Testis (tissue), 2 donors: ENCODE measurements at regions not wholly inside any gene's neighbourhood (a gene's known extent, or its start where the extent isn't known, plus 50 kb on each side); places are given as distances from the start of the nearest gene placed in this dataset.
A peak's percentile ranks its signal among the peaks of the same experiment; 100 is the strongest.
"Not testable (repeated sequence)": the region's sequence is repeated elsewhere in the genome, so short reads cannot be mapped to it uniquely, and the experiment has no call there.

Experiments used
- DNase-seq: peaks from one replicate; pipeline ENCODE4 v3.0.0-alpha.2; 2019
- H3K27ac ChIP-seq, 2 donors: fragments of 200-600 bp; sonication (generic); one replicate each; pipeline ENCODE4 v1.5.1; 2019
- H3K27me3 ChIP-seq: fragments of 200-600 bp; sonication (generic); one replicate; pipeline ENCODE4 v1.5.1; 2019
- H3K36me3 ChIP-seq: fragments of 200-600 bp; sonication (generic); one replicate; pipeline ENCODE4 v1.5.1; 2017; ENCODE audit warnings: low read depth; ENCODE audit errors: missing control alignments
- H3K4me1 ChIP-seq: fragments of 200-600 bp; sonication (generic); one replicate; pipeline ENCODE4 v1.5.1; 2019
- H3K4me3 ChIP-seq, 2 donors: fragments of 200-600 bp; sonication (generic); one replicate each; pipeline ENCODE4 v1.5.1; 2017 to 2019
- H3K9me3 ChIP-seq: fragments of 200-600 bp; sonication (generic); one replicate; pipeline ENCODE4 v1.5.1; 2017
- POLR2A ChIP-seq: fragments of 450-650 bp; IDR thresholded peaks from one replicate; pipeline ENCODE4 v1.6.1; 2017; ENCODE audit warnings: antibody characterized with exemption, mild to moderate bottlenecking, moderate library complexity
- WGBS, 2 donors: methylation state at CpG; one replicate each; pipeline ENCODE4 v1.1.5; 2018; 5-methylcytosine and 5-hydroxymethylcytosine counted together
- intact Hi-C: fragments of 100-400 bp; cut with DNase I; formaldehyde crosslinking; loops from one replicate; pipeline ENCODE4 v1.15.1; 2023; ENCODE audit warnings: low total_unique reads
- TF ChIP-seq, protein P1 (sequence below), 3 experiments: fragments of 450-650 bp in 2 of 3; fragments of 200-600 bp in 1 of 3; sonication (generic) in 1 of 3; IDR thresholded peaks; one replicate each; pipeline ENCODE4 v1.5.1; 2016 to 2019; ENCODE audit warnings: antibody characterized with exemption in 3 of 3, mild to moderate bottlenecking in 2 of 3, moderate library complexity in 1 of 3

DNA sequence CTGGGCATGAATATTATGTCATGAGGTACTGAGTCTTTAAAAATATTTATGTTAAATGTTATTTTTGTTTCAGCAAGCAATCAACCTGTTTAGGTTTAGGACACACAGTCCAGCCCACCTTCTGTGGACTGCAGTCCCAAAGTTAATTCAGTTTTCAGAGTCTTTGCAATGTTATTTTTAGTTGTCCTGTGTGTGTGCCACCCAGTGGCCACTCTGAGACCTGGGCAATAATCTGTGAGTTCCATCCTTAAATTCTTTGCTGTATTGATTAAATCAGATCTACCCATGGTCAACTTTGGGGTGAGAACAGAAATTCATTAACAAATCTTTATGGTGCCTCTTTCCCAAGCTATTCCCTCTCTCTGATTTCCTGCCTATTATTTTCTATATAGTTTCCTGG is 415.1 kb downstream of the CCSER2 start:
- intact Hi-C loops: no loop called here
- Histone ChIP-seq H3K36me3 (no peaks in the 10 kb centered on the region), H3K4me1 (no peaks in the 10 kb centered on the region), H3K4me3 (no peak overlapping the region), H3K9me3 (no peaks in the 10 kb centered on the region), H3K27me3 (no peaks in the 10 kb centered on the region), H3K27ac (no peak overlapping the region)
- DNase-seq: no peak
- TF ChIP-seq POLR2A: no peak
- TF ChIP-seq, protein P1, sequence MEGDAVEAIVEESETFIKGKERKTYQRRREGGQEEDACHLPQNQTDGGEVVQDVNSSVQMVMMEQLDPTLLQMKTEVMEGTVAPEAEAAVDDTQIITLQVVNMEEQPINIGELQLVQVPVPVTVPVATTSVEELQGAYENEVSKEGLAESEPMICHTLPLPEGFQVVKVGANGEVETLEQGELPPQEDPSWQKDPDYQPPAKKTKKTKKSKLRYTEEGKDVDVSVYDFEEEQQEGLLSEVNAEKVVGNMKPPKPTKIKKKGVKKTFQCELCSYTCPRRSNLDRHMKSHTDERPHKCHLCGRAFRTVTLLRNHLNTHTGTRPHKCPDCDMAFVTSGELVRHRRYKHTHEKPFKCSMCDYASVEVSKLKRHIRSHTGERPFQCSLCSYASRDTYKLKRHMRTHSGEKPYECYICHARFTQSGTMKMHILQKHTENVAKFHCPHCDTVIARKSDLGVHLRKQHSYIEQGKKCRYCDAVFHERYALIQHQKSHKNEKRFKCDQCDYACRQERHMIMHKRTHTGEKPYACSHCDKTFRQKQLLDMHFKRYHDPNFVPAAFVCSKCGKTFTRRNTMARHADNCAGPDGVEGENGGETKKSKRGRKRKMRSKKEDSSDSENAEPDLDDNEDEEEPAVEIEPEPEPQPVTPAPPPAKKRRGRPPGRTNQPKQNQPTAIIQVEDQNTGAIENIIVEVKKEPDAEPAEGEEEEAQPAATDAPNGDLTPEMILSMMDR (IDR thresholded peaks at IDR 0.05): peak in 1 of 3 experiments; percentile 35

- TF ChIP-seq POLR2A: no peak
- no peaks in the 10 kb centered on the region for H3K36me3 ChIP-seq
- intact Hi-C loops: no loop called here
- H3K27ac ChIP-seq: no peak overlapping the region
- DNase-seq: no peak
- H3K9me3 ChIP-seq: no peaks in the 10 kb centered on the region
- H3K27me3 ChIP-seq: no peaks in the 10 kb centered on the region
- H3K4me3 ChIP-seq: no peak overlapping the region
- WGBS, 2 donors: 84 to 86% methylated on average over 7 of the region's 7 CpGs
- H3K4me1 ChIP-seq: no peaks in the 10 kb centered on the region
These were observed 426.9 kb downstream of the CCSER2 start for GRCh38 chr10:84755311-84755710.

- 79 to 84% methylated on average over 3 of the region's 3 CpGs for WGBS, 2 donors
- H3K27ac ChIP-seq, H3K36me3 ChIP-seq, H3K9me3 ChIP-seq, DNase-seq, H3K4me3 ChIP-seq, H3K27me3 ChIP-seq, H3K4me1 ChIP-seq, intact Hi-C loops: not testable (repeated sequence)
These were observed 428.3 kb downstream of the CCSER2 start for GRCh38 chr10:84756653-84757052.

DNA sequence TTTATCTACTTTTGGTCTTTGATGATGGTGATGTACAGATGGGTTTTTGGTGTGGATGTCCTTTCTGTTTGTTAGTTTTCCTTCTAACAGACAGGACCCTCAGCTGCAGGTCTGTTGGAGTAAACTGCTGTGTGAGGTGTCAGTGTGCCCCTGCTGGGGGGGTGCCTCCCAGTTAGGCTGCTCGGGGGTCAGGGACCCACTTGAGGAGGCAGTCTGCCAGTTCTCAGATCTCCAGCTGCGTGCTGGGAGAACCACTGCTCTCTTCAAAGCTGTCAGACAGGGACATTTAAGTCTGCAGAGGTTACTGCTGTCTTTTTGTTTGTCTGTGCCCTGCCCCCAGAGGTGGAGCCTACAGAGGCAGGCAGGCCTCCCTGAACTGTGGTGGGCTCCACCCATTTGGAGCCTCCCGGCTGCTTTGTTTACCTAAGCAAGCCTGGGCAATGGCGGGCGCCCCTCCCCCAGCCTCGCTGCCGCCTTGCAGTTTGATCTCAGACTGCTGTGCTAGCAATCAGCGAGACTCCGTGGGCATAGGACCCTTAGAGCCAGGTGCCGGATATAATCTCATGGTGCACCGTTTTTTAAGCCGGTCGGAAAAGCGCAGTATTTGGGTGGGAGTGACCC is 433.7 kb downstream of the CCSER2 start:
- H3K36me3 ChIP-seq, H3K9me3 ChIP-seq, H3K27ac ChIP-seq, H3K4me3 ChIP-seq, H3K27me3 ChIP-seq, intact Hi-C loops, DNase-seq, H3K4me1 ChIP-seq: not testable (repeated sequence)
- WGBS, 2 donors: 48 to 82% methylated on average over 3 to 14 of the region's 14 CpGs

- no peaks in the 10 kb centered on the region for H3K4me1 ChIP-seq
- no peaks in the 10 kb centered on the region for H3K9me3 ChIP-seq
- no peak for DNase-seq
- WGBS, 2 donors: 82 to 93% methylated on average over 16 of the region's 16 CpGs
- no peak overlapping the region for H3K27ac ChIP-seq
- no peaks in the 10 kb centered on the region for H3K36me3 ChIP-seq
- no peaks in the 10 kb centered on the region for H3K27me3 ChIP-seq
- intact Hi-C loops: no loop called here
- H3K4me3 ChIP-seq: no peak overlapping the region
- TF ChIP-seq, protein P1 (IDR thresholded peaks at IDR 0.05): no peak
- TF ChIP-seq POLR2A: no peak
These were observed 434.5 kb downstream of the CCSER2 start for GRCh38 chr10:84762754-84763394.

DNA sequence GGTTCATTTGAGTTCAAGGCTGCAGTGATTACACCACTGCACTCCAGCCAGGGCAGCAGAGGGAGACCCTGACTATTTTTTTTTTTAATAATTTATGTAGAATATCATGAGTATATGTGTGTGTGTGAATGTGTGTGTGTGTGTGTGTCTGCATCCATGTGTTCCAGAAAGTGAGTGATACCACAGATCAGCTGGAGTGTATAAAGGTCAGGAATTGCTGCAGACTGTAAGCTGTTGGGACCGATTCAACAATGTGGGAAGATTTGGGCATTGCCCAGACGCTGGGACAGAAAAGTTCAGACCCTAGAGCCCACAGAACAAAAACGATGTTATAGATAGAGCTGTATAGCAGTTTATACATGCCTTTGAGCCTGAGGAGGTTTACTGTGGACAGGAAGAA is 435.6 kb downstream of the CCSER2 start:
- H3K36me3 ChIP-seq: no peaks in the 10 kb centered on the region
- WGBS, 2 donors: 43 to 56% methylated on average over 3 of the region's 3 CpGs
- no peak for DNase-seq
- H3K9me3 ChIP-seq: no peaks in the 10 kb centered on the region
- H3K4me3 ChIP-seq: no peak overlapping the region
- intact Hi-C loops: no loop called here
- no peak for TF ChIP-seq POLR2A
- TF ChIP-seq, protein P1 (IDR thresholded peaks at IDR 0.05): no peak
- no peak overlapping the region for H3K27ac ChIP-seq
- H3K27me3 ChIP-seq: no peaks in the 10 kb centered on the region
- H3K4me1 ChIP-seq: no peaks in the 10 kb centered on the region
